ENCODE measurements at regions not wholly inside any gene's neighbourhood (a gene's known extent, or its start where the extent isn't known, plus 50 kb on each side); places are given as distances from the start of the nearest gene placed in this dataset.

- no peak overlapping the region for H3T11ph ChIP-seq (ENCODE audit: low read length)
- H3K79me1 ChIP-seq (ENCODE audit: insufficient read depth, low read depth, low read length, poor library complexity, severe bottlenecking), result no peaks in the 10 kb centered on the region
- no peak overlapping the region for H2BK15ac ChIP-seq (ENCODE audit: low read depth, low read length)
- H3K23ac ChIP-seq (ENCODE audit: insufficient read length, low read depth, low read length), result no peak overlapping the region
- no peak overlapping the region for H2BK120ac ChIP-seq (ENCODE audit: low read depth, low read length, poor library complexity, severe bottlenecking)
- no peak overlapping the region for H3K4ac ChIP-seq (ENCODE audit: low read depth, low read length)
- no peak overlapping the region for H2BK5ac ChIP-seq (ENCODE audit: insufficient read length, low read length)
- H3K56ac ChIP-seq (ENCODE audit: insufficient read length, low read depth, low read length), result no peak overlapping the region
- no peak overlapping the region for H2BK12ac ChIP-seq (ENCODE audit: insufficient read length, low read depth, low read length)
- no peaks in the 10 kb centered on the region for H3K4me1 ChIP-seq (ENCODE audit: insufficient read depth, low read length)
- no peak for TF ChIP-seq CTCF (conservative IDR thresholded peaks at IDR 0.05)
- no peak overlapping the region for H2AK5ac ChIP-seq (ENCODE audit: insufficient read length, low read length)
- Mint-ChIP-seq H3K4me3 (no peak overlapping the region), H3K27ac (no peak overlapping the region), H3K9me3 (no peaks in the 10 kb centered on the region), H3K27me3 (ENCODE audit: low read depth) (no peaks in the 10 kb centered on the region), H3K4me1 (no peaks in the 10 kb centered on the region), H3K36me3 (ENCODE audit: insufficient read depth in 1 of 3, low read depth in 3 of 3) (no peaks in the 10 kb centered on the region)
- H3K79me2 ChIP-seq (ENCODE audit: insufficient read depth, low read length), result no peaks in the 10 kb centered on the region
- H4K20me1 ChIP-seq (ENCODE audit: control insufficient read depth, insufficient read depth, insufficient read length), result no peaks in the 10 kb centered on the region
- no peaks in the 10 kb centered on the region for H3K23me2 ChIP-seq (ENCODE audit: insufficient read length, low read depth, low read length, poor library complexity, severe bottlenecking)
- H4K91ac ChIP-seq (ENCODE audit: insufficient read length, low read depth, low read length), result no peak overlapping the region
- WGBS (ENCODE audit: extremely low coverage, insufficient read length, low lambda C conversion rate), result 100% methylated on average over 1 of the region's 2 CpGs
- H4K8ac ChIP-seq (replicated peaks; ENCODE audit: insufficient read length, low read depth, low read length), result no peak overlapping the region
- H2BK20ac ChIP-seq (ENCODE audit: low read depth, low read length, poor library complexity, severe bottlenecking), result no peak overlapping the region
- H3K27me3 ChIP-seq (ENCODE audit: insufficient read depth, low read length), result no peaks in the 10 kb centered on the region
- H3K14ac ChIP-seq (ENCODE audit: insufficient read depth, low read length), result no peak overlapping the region
- no peaks in the 10 kb centered on the region for H3K9me3 ChIP-seq (ENCODE audit: control insufficient read depth, low read depth, low read length)
- no peak overlapping the region for H3K4me2 ChIP-seq (ENCODE audit: insufficient read depth, insufficient read length, low read length)
- DNase-seq, result no peak
- no peak overlapping the region for H4K5ac ChIP-seq (ENCODE audit: insufficient read length, low read depth, low read length)
- no peak overlapping the region for H3K18ac ChIP-seq (ENCODE audit: insufficient read length, low read depth, low read length)
- H3K27ac ChIP-seq (ENCODE audit: insufficient read length, low read depth, low read length), result no peak overlapping the region
- no peak overlapping the region for H3K9ac ChIP-seq (ENCODE audit: extremely low read depth, insufficient read length, low read length)
- no peak overlapping the region for H2AFZ ChIP-seq (ENCODE audit: low read length)
Measured at GRCh38 chr9:21634951-21635350, 152.8 kb upstream of the IFNE start.

All from H9 (cell line).